HG02588 (cell line): ENCODE measurements at regions not wholly inside any gene's neighbourhood (a gene's known extent, or its start where the extent isn't known, plus 50 kb on each side); places are given as distances from the start of the nearest gene placed in this dataset.

ENCODE experiments used
- ATAC-seq: cut with Tn5 transposase; IDR thresholded peaks from one replicate; pipeline ENCODE4 v1.9.1; 2021; ENCODE audit warnings: mild to moderate bottlenecking, moderate library complexity; ENCODE audit not compliant: unreplicated experiment

GRCh38 chr7:46206476-46207060, 285.5 kb upstream of the IGFBP3 start:
- no peak for ATAC-seq

DNA sequence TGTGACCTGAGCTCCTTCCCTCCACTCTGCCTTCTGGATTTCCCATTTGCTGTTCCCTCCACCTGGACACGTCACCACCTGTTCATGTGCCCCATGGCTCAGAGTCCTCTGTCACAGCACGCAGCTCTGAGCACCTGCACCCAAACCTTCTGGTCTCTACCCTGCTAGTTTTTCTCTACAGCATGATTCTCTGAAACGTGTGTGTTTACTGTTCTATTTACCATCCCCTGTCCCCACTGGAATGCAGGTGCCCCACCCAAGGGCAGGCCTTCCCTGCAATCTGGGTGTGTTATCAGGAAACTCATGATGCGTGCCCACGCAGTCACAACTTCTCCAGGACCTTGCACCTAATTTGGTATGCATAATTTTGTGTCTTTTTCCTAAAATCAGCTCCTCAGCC, 284.4 kb upstream of the IGFBP3 start:
- ATAC-seq: no peak

DNA sequence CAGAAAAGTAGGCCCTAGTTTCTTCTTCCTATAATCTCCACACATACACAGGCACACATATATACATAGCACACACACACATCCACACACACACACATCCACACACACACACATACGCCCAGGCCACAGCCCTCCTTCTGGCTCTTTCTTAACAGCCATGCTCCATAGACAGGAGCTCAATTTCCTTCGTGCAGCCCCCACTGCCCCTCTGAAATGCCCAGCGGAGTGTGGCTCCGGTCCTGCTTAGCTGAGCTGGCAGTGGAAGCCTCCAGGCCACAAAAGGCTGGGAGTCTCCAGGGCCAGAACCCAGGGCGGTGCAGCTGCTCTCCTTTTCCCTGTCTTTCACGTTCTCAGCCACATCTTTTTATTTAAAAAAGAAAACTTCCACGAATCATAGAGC, 282.9 kb upstream of the IGFBP3 start:
- ATAC-seq: no peak

DNA sequence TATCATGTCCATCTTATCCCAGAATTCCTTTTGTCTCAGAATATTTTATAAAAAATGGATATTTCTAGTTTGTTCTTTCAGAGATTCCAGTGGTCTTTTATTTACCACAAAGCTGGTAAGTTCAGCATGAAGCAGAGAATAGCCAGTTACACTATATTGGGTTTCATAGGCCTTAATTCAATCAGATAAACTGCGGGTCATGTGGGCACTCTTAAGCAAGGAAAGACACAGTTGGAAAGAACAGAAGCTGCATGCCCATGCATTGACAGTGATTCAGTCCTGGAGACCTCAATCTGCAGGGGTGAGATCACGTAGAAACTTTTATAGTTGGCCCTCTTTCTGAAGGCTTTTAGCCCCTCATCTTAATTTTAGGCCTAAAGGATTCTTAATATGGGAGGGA, 281.3 kb upstream of the IGFBP3 start:
- no peak for ATAC-seq

GRCh38 chr7:46201961-46202360, 280.9 kb upstream of the IGFBP3 start:
- no peak for ATAC-seq

- no peak for ATAC-seq
These were observed 277.6 kb upstream of the IGFBP3 start for GRCh38 chr7:46198701-46199100.

- ATAC-seq: no peak
These were observed 276.9 kb upstream of the IGFBP3 start for GRCh38 chr7:46197785-46198540.

DNA sequence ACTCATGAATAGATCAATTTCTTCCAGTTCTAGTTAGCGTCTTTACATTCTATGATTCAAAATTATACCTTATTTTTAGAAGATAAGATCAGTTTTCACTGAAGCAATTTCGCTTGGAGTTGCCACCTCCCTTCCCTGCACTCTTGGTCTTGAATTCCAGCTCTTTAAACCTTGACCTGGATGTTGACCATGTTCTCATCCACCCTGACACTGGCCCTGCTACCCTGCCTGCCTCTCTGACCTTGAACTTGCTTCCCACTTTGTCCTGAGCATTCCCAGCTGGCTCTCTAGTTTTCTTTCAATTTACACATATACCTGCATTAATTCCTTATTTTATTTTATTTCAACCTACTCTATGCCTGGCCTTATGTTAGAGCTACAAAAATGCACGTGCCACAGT, 274.9 kb upstream of the IGFBP3 start:
- ATAC-seq: no peak

- ATAC-seq: no peak
These were observed 271.2 kb upstream of the IGFBP3 start for GRCh38 chr7:46192271-46192670.

GRCh38 chr7:46191776-46192175, 270.7 kb upstream of the IGFBP3 start:
- no peak for ATAC-seq

DNA sequence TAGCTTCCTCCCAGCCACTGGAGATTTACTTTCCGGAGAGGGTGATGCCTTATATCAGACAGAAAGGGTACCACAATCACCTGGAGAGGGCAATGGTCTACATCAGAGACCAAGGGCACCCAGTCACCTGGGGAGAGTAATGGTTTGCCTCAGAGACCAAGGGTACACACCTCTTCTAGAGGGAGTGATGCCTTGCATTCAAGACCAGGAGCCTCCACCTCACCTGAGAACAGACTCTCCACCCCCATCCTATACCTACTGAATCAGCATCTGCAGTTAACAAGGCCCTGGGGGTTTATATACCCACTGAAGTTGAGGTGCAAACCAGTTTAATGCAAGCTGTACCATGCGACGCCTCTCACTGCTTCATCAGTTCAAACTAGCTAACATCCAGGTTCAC, 270.2 kb upstream of the IGFBP3 start:
- no peak for ATAC-seq

DNA sequence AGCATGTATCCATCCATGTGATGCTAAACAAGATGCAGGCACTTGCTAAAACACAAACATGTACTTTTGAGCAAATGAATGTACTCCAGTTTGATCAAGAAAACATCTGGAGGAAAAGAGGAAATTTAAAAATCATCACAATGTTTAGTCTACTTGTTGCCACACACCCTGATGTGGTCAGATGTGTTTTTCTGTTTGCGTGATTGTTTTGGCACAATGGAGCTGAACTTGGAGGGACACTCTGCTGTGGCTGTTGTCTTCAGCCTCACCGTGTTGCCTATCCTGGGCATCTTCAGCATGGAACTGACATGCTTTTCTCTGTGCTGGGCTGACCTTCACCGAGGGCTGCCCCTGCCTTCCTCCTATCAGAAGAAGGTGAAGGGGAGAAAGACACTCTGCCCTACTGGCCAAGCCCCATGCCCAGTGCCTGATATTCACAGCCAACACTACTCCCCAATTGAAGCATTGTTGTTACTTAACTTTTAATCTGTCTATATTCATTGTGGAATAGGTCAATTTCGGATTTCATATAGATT, 268.3 kb upstream of the IGFBP3 start:
- ATAC-seq: no peak

DNA sequence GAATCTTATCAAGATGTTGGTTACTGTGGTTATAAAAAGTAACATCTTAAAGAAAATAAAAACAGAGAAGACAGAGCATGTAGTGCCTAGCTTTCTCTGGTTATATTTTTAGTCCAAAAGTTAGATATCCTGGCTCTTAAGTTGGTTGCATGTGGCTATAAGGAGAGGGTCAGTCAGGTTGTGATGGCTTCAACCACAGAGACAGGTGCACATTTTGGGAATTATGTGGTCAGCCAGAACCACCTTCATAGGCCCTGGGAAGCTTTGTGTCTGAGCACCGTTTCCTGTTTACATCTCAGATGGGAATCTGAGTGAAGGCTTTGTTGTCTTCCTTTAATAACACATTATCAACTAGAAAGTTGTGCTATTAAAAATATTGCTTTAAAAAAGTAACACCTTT, 265.1 kb upstream of the IGFBP3 start:
- no peak for ATAC-seq

DNA sequence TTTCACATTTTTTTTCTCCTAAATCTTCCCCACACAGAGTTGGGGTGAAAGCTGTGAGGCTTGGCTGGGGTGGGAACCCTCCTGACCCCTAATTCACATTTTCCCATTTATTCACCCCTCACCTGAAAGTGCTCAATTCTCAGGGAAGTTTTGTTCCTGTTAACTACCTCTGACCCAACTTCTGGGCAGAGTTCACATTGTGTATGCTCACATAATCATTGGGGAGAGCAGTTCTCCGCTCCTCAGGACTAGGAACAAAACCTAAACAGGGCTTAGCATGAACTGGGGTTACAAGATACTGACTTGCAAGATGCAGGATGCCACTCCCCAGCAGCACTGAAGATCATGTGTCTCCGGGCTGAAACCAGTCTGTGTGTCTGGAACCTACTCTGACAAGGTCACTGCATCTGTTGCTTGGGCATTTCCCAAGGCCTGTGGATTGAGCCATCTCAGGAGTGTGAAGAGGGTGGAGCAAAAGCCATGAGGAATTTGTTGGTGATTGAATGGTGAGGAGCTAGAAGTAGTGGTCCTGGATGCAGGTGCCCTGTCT, 258.1 kb upstream of the IGFBP3 start:
- no peak for ATAC-seq

- ATAC-seq: no peak
These were observed 257.6 kb upstream of the IGFBP3 start for GRCh38 chr7:46178661-46179060.

GRCh38 chr7:46177821-46178220, 256.7 kb upstream of the IGFBP3 start:
- ATAC-seq: no peak

DNA sequence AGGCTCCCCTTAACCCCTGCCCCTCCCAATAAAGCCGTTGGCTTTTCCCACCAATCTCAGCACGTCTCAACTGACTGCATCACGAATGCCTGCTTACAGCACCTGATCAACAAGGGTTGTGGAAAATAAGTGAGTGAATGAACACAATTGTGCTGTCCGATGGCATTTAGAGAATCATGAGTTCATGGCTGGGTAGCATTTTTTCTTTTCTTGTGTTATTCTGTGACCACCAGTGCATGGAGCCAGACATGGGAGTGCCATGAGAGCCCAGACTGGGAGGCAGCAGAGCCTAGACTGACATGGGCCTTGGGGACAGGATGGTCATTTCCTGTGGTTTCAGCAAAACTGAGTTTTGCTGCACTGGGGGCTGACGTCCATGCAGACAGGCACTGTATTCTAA, 254.1 kb upstream of the IGFBP3 start:
- ATAC-seq: no peak

DNA sequence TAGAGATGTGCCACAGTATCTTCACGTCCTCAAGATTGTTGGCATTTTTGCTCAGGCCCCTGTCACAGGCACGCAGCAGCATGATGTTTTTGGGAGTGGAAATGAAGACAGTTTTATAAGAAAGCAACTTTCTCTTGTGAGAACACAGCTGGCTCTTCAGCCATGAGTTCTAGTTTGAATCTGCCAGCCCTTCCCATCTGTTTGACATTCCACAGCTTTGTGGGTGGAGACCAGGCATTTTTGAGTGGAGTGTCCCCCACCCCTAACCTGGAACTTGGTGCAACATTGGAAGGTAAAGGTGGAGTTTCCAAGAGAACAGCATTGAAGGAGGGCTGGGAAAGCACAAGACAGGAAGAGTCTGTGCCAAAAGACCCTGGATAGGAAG, 253.1 kb upstream of the IGFBP3 start:
- ATAC-seq: no peak

GRCh38 chr7:46173476-46174195, 252.6 kb upstream of the IGFBP3 start:
- no peak for ATAC-seq

GRCh38 chr7:46170792-46171191, 249.7 kb upstream of the IGFBP3 start:
- no peak for ATAC-seq

DNA sequence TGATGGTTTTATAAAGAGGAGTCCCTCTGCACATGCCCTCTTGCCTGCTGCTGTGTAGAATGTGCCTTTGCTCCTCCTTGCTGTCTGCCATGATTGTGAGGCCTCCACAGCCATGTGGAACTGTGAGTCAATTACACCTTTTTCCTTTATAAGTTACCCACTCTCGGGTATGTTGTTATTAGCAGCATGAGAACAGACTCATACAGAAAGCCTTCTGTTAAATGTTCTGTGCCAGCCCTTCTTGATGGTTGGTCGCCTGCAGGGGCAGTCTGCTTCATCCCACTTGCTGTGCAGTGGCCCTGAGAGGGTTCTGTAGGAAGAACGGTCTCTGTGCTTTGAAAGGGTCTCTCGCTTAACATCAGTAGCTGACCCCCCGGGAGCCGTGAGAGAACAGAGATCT, 248.9 kb upstream of the IGFBP3 start:
- no peak for ATAC-seq

DNA sequence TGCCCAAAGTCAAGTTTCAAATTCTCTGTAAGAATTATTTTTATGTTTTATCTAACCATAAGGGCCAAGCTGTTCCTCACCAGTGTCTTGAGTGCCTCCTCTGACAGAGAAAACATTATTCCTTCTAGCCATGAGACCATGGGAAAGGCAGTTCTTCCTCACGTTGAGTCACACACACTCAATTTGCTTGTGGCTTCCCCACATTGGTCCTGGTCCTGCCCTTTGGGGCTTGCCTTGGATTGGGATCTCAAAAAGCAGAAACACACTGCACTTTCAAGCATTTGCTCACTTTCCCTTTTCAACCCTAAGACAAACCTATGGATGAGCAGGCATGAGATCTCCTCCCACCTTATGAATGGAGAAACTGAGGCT, 248.3 kb upstream of the IGFBP3 start:
- no peak for ATAC-seq
